ENCODE measurements at regions not wholly inside any gene's neighbourhood (a gene's known extent, or its start where the extent isn't known, plus 50 kb on each side); places are given as distances from the start of the nearest gene placed in this dataset.

DNA sequence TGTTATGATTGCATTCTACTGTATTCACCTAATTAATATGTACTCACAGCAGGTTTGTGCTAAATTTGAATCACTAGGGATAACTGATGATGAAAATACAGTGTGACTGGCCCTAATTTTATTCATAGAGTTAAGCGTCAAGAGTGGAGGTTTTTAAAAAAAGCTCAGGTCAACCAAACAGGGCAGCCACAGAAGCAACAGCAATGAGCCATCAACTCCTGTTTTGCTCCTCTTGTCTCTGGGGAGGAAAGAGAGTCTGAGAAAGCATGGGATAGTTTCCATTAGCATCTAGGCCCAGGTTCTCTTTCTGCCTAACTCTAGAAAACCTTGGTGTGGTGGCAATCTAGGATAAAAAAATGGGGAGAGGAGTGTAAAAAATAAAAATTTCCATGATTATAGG lies 122.1 kb downstream of the OGFRL1 start:
- no peak overlapping the region for H3K4me3 ChIP-seq (ENCODE audit: low read length)
- DNase-seq (no peak), ATAC-seq (no peak)
- H3K27me3 Mint-ChIP-seq: peaks cover 19 to 58% (median 27%) of the 10 kb centered on the region in 5 donors
- H3K36me3 ChIP-seq (ENCODE audit: control insufficient read depth in 2 of 3, insufficient read depth in 3 of 3, low read length in 3 of 3): no peaks in the 10 kb centered on the region
- POLR2A ChIA-PET: no interaction called here
- no peaks in the 10 kb centered on the region for H3K9me3 ChIP-seq (ENCODE audit: control insufficient read depth in 2 of 3, low read length in 3 of 3)
- peaks cover 0 to 5% (median 0%) of the 10 kb centered on the region in 11 donors for H3K9me3 Mint-ChIP-seq
- intact Hi-C loops (cut with micrococcal nuclease): no loop called here
- no peak overlapping the region for H3K27ac Mint-ChIP-seq
- no peaks in the 10 kb centered on the region for H3K27me3 ChIP-seq (ENCODE audit: control insufficient read depth in 2 of 2, insufficient read depth in 2 of 2, low read length in 2 of 2)
- H3K4me1 Mint-ChIP-seq: peaks cover 0 to 3% (median 0%) of the 10 kb centered on the region in 7 donors
- H3K4me1 ChIP-seq (ENCODE audit: control insufficient read depth in 2 of 2, insufficient read depth in 2 of 2, low read length in 2 of 2): no peaks in the 10 kb centered on the region
- no peak overlapping the region for H3K27ac ChIP-seq (ENCODE audit: low read depth, low read length)
- no peaks in the 10 kb centered on the region for H3K36me3 Mint-ChIP-seq
- no peak overlapping the region for H3K4me3 Mint-ChIP-seq
- CTCF ChIA-PET: no interaction called here

DNA sequence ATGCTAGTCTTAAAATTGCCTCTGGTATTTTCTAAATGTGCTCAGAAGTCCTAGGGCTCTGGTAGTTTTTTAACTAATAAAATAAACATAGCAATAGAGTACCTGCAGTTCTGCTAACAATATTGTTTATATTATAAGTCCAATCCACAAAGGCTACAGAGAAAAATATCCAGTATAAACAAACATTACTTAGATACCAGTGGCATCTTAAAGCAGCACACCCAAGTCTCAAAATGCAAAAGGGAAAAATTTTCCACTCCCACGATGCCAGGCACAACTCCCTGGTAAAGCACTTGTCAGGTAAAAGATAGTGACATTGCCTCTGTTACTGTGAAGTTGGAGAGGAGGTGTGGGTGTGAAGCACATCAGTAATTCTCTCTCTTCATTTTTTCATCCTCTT lies 123.3 kb downstream of the OGFRL1 start:
- Mint-ChIP-seq H3K27me3 (peaks cover 16 to 55% (median 23%) of the 10 kb centered on the region in 5 donors), H3K36me3 (no peaks in the 10 kb centered on the region), H3K4me3 (no peak overlapping the region), H3K27ac (peak overlapping the region in 1 of 9 donors; percentile 13), H3K4me1 (peaks cover 0 to 3% (median 0%) of the 10 kb centered on the region in 7 donors), H3K9me3 (peaks cover 0 to 5% (median 0%) of the 10 kb centered on the region in 11 donors)
- no peaks in the 10 kb centered on the region for H3K27me3 ChIP-seq (ENCODE audit: control insufficient read depth in 2 of 2, insufficient read depth in 2 of 2, low read length in 2 of 2)
- intact Hi-C loops (cut with micrococcal nuclease): no loop called here
- no peaks in the 10 kb centered on the region for H3K36me3 ChIP-seq (ENCODE audit: control insufficient read depth in 2 of 3, insufficient read depth in 3 of 3, low read length in 3 of 3)
- H3K4me3 ChIP-seq (ENCODE audit: low read length): no peak overlapping the region
- ChIA-PET POLR2A (no interaction called here), CTCF (no interaction called here)
- H3K4me1 ChIP-seq (ENCODE audit: control insufficient read depth in 2 of 2, insufficient read depth in 2 of 2, low read length in 2 of 2): no peaks in the 10 kb centered on the region
- ATAC-seq (no peak), DNase-seq (no peak)
- H3K9me3 ChIP-seq (ENCODE audit: control insufficient read depth in 2 of 3, low read length in 3 of 3): no peaks in the 10 kb centered on the region
- no peak overlapping the region for H3K27ac ChIP-seq (ENCODE audit: low read depth, low read length)

DNA sequence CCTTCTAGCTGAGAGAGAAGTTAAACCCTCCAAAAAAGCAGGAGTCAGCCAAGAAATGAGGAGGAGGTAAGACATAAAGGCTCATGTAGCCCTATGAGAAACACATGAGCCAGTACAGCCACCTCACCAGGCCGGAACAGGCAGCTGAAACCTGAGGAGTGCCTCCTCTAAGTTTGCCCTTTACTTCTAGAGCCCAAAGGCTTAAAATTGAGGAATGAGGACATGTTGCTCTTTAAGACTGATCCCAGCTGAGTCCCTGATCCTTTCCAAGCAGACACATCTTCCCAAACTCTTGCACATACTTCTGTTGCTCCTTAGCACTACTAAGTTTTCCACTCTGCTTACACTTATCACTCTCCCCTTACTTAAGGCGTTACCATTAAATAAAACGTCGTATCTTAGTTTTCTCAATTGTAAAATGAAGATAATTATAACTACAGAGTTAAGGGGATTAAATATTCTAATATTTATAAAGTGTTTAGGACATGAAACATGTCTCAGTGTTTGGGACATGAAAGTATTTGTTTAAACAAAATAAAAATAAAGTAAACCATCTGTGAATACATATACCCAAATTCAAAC lies 124.0 kb downstream of the OGFRL1 start:
- Histone ChIP-seq H3K4me3 (ENCODE audit: low read length) (no peak overlapping the region), H3K27me3 (ENCODE audit: control insufficient read depth in 2 of 2, insufficient read depth in 2 of 2, low read length in 2 of 2) (no peaks in the 10 kb centered on the region), H3K36me3 (ENCODE audit: control insufficient read depth in 2 of 3, insufficient read depth in 3 of 3, low read length in 3 of 3) (no peaks in the 10 kb centered on the region), H3K9me3 (ENCODE audit: control insufficient read depth in 2 of 3, low read length in 3 of 3) (no peaks in the 10 kb centered on the region), H3K4me1 (ENCODE audit: control insufficient read depth in 2 of 2, insufficient read depth in 2 of 2, low read length in 2 of 2) (no peaks in the 10 kb centered on the region), H3K27ac (ENCODE audit: low read depth, low read length) (no peak overlapping the region)
- DNase-seq (no peak), ATAC-seq (no peak)
- H3K27me3 Mint-ChIP-seq: peaks cover 22 to 53% (median 25%) of the 10 kb centered on the region in 5 donors
- intact Hi-C loops (cut with micrococcal nuclease): no loop called here
- H3K27ac Mint-ChIP-seq: peak overlapping the region in 1 of 9 donors; percentile 13
- no peak overlapping the region for H3K4me3 Mint-ChIP-seq
- ChIA-PET POLR2A (no interaction called here), CTCF (no interaction called here)
- H3K9me3 Mint-ChIP-seq: peaks cover 0 to 5% (median 0%) of the 10 kb centered on the region in 11 donors
- peaks cover 0 to 3% (median 0%) of the 10 kb centered on the region in 7 donors for H3K4me1 Mint-ChIP-seq
- no peaks in the 10 kb centered on the region for H3K36me3 Mint-ChIP-seq

DNA sequence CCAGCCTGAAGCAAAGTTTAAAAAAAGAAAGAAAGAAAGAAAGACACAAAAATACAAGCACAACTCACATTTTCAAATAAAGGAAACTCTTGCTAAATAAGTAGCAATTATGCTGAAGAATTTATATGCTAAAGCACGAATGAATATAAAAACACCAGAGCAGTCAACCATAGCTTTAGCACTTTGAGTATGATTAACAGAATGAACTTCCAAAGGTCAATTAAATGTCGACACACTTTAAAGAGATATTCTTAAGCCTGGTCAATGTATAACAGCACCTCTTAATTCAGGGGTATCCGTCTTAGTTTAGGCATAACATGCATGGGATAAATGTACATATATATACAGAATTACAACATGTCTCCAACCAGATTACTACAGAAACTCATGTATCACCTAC lies 125.9 kb downstream of the OGFRL1 start:
- H3K36me3 Mint-ChIP-seq: no peaks in the 10 kb centered on the region
- Histone ChIP-seq H3K36me3 (ENCODE audit: control insufficient read depth in 2 of 3, insufficient read depth in 3 of 3, low read length in 3 of 3) (no peaks in the 10 kb centered on the region), H3K9me3 (ENCODE audit: control insufficient read depth in 2 of 3, low read length in 3 of 3) (no peaks in the 10 kb centered on the region), H3K27me3 (ENCODE audit: control insufficient read depth in 2 of 2, insufficient read depth in 2 of 2, low read length in 2 of 2) (no peaks in the 10 kb centered on the region), H3K4me3 (ENCODE audit: low read length) (no peak overlapping the region), H3K4me1 (ENCODE audit: control insufficient read depth in 2 of 2, insufficient read depth in 2 of 2, low read length in 2 of 2) (no peaks in the 10 kb centered on the region), H3K27ac (ENCODE audit: low read depth, low read length) (no peak overlapping the region)
- no peak for ATAC-seq
- H3K4me1 Mint-ChIP-seq: peaks cover 0 to 6% (median under 1%) of the 10 kb centered on the region in 7 donors
- DNase-seq: no peak
- ChIA-PET CTCF (no interaction called here), POLR2A (no interaction called here)
- intact Hi-C loops (cut with micrococcal nuclease): no loop called here
- H3K27ac Mint-ChIP-seq: no peak overlapping the region
- no peak overlapping the region for H3K4me3 Mint-ChIP-seq
- H3K9me3 Mint-ChIP-seq: peaks cover 0 to 5% (median 0%) of the 10 kb centered on the region in 11 donors
- H3K27me3 Mint-ChIP-seq: peaks cover 37 to 60% (median 40%) of the 10 kb centered on the region in 5 donors

DNA sequence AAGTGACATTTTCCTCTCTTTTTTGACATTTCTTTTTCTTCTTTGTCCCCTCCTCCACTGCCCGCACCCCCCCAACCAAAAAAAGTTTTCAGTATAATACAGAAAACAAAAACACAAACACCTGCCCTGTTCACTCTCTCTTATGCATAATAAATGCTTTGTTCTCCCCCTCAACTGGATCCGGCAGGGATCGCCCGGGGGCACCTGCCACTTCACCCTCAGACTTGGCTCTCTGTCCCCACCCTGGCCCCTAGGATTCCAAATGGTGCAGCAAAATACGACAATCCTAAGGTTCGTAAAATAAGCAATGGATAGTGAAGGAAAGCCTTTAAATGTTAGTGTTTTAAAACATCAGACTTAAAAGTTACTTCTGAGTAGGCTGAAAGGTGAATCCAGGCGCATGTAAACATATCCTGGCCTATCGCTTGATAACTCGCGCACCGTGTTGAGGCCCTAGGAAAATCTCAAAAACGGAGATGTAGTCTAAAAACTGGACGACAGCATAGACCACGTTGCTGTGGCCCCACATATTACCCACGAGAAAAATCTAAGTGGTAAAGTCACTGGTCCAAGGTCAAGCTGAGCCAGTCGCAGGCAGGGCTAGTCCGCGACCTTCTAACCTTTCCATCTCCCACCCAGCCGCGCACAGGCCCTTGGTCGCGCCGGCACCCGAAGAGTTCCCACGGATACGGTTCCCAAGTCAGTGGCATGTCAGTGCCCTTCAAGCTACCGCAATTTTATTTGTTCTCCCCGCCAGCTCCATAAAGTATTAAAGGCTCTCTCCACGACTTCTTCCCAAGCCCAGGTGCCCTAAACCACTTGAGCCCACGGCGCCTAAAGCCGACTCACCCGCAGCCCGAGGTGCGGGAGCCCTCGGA lies 130.8 kb downstream of the OGFRL1 start:
- intact Hi-C loops (cut with micrococcal nuclease): no loop called here
- peak overlapping the region; percentile 13 to 67 (median 48) for H3K4me3 Mint-ChIP-seq
- H3K27me3 ChIP-seq (ENCODE audit: control insufficient read depth in 2 of 2, insufficient read depth in 2 of 2, low read length in 2 of 2): peaks cover 0 to 8% of the 10 kb centered on the region in 2 donors

DNA sequence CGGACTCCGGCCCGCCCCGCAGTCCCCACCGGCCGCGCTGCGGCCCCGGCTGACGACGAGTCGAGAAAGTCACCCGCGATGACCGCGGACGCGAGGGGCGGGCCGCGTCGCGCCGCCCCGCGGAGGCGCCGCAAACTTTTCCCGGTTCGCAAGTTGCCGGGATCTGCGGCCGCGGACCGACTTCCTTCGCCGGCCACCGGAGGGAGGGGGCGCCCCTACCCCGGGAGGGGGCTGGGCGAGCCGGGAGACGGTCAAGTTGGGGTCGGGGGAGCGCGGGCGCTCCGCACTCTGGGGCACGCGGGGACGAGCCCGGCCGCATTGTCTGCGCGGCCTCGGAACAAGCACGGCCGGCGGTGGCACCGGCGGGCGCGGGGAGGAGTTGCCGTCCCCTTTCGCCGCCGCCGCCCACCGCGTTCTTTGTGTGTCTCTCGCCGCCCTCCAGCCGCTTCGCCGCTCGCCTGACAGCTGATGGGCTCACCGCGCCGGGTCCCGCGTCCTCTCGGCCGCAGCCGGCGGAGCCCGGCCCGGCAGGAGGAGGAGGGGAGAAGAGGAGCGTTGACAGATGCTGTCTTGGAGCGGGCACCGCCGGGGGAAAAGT lies 131.6 kb downstream of the OGFRL1 start:
- POLR2A ChIA-PET: no interaction called here
- Mint-ChIP-seq H3K4me1 (peaks cover 0 to 12% (median 3%) of the 10 kb centered on the region in 7 donors), H3K27ac (no peak overlapping the region), H3K9me3 (peaks cover 0 to 5% (median 0%) of the 10 kb centered on the region in 11 donors), H3K36me3 (no peaks in the 10 kb centered on the region), H3K27me3 (peaks cover 62 to 73% (median 71%) of the 10 kb centered on the region in 5 donors), H3K4me3 (peak overlapping the region in 6 of 10 donors; percentile 36 to 74 (median 58))
- peaks cover 0 to 8% of the 10 kb centered on the region in 2 donors for H3K27me3 ChIP-seq (ENCODE audit: control insufficient read depth in 2 of 2, insufficient read depth in 2 of 2, low read length in 2 of 2)
- no peak overlapping the region for H3K27ac ChIP-seq (ENCODE audit: low read depth, low read length)
- peak; percentile 8 for ATAC-seq
- intact Hi-C loops (cut with micrococcal nuclease): no loop called here
- no peaks in the 10 kb centered on the region for H3K36me3 ChIP-seq (ENCODE audit: control insufficient read depth in 2 of 3, insufficient read depth in 3 of 3, low read length in 3 of 3)
- peak in 2 of 9 donors; percentile 9 to 21 for DNase-seq
- no peaks in the 10 kb centered on the region for H3K4me1 ChIP-seq (ENCODE audit: control insufficient read depth in 2 of 2, insufficient read depth in 2 of 2, low read length in 2 of 2)
- H3K4me3 ChIP-seq (ENCODE audit: low read length): no peak overlapping the region
- CTCF ChIA-PET: no interaction called here
- no peaks in the 10 kb centered on the region for H3K9me3 ChIP-seq (ENCODE audit: control insufficient read depth in 2 of 3, low read length in 3 of 3)

More for the DNA sequence above, 130.8 kb downstream of the OGFRL1 start:
- H3K27ac Mint-ChIP-seq: no peak overlapping the region
- no peaks in the 10 kb centered on the region for H3K36me3 Mint-ChIP-seq
- ChIA-PET POLR2A (no interaction called here), CTCF (no interaction called here)
- Histone ChIP-seq H3K4me1 (ENCODE audit: control insufficient read depth in 2 of 2, insufficient read depth in 2 of 2, low read length in 2 of 2) (no peaks in the 10 kb centered on the region), H3K9me3 (ENCODE audit: control insufficient read depth in 2 of 3, low read length in 3 of 3) (no peaks in the 10 kb centered on the region), H3K4me3 (ENCODE audit: low read length) (no peak overlapping the region), H3K27ac (ENCODE audit: low read depth, low read length) (no peak overlapping the region), H3K36me3 (ENCODE audit: control insufficient read depth in 2 of 3, insufficient read depth in 3 of 3, low read length in 3 of 3) (no peaks in the 10 kb centered on the region)
- peaks cover 0 to 5% (median 0%) of the 10 kb centered on the region in 11 donors for H3K9me3 Mint-ChIP-seq
- peaks cover 62 to 72% (median 68%) of the 10 kb centered on the region in 5 donors for H3K27me3 Mint-ChIP-seq
- peaks cover 0 to 12% (median 3%) of the 10 kb centered on the region in 7 donors for H3K4me1 Mint-ChIP-seq
- ATAC-seq (no peak), DNase-seq (no peak)
